GM23338 (cell line): ENCODE measurements at regions not wholly inside any gene's neighbourhood (a gene's known extent, or its start where the extent isn't known, plus 50 kb on each side); places are given as distances from the start of the nearest gene placed in this dataset.

ENCODE experiments used
- ATAC-seq: fragments of 200-7000 bp; cut with Tn5 transposase; 3 replicates; pipeline ENCODE4 v1.9.1; 2020
- DNase-seq: peaks from one replicate; pipeline ENCODE4 v3.0.0-alpha.2; 2015; ENCODE audit warnings: low spot score
- H2AFZ ChIP-seq: fragments of 200-600 bp; sonication (generic); 2 replicates; pipeline ENCODE4 v1.8.0; 2016; ENCODE audit warnings: antibody characterized with exemption, mild to moderate bottlenecking, moderate library complexity
- H3F3A ChIP-seq: fragments of 200-600 bp; sonication (generic); replicated peaks from 2 replicates; pipeline ENCODE4 v1.8.0; 2017; ENCODE audit warnings: antibody characterized with exemption, mixed run types, low read depth
- H3K27ac ChIP-seq: fragments of 200-600 bp; sonication (generic); 2 replicates; pipeline ENCODE4 v1.6.1; 2016; ENCODE audit warnings: low read depth
- H3K27me3 ChIP-seq: fragments of 200-600 bp; sonication (generic); 2 replicates; pipeline ENCODE4 v1.8.0; 2016; ENCODE audit warnings: mild to moderate bottlenecking, mixed run types, moderate library complexity; ENCODE audit not compliant: insufficient read depth
- H3K36me3 ChIP-seq: fragments of 200-600 bp; sonication (generic); 2 replicates; pipeline ENCODE4 v1.8.0; 2016; ENCODE audit warnings: mild to moderate bottlenecking; ENCODE audit not compliant: insufficient read depth
- H3K4me1 ChIP-seq: fragments of 200-600 bp; sonication (generic); 2 replicates; pipeline ENCODE4 v1.8.0; 2016; ENCODE audit warnings: mild to moderate bottlenecking, moderate library complexity; ENCODE audit not compliant: insufficient read depth
- H3K4me2 ChIP-seq: fragments of 200-600 bp; sonication (generic); 2 replicates; pipeline ENCODE4 v1.7.1; 2017; ENCODE audit warnings: mixed run types
- H3K4me3 ChIP-seq: fragments of 200-600 bp; sonication (generic); 2 replicates; pipeline ENCODE4 v1.6.1; 2016; ENCODE audit warnings: mixed run types
- H3K79me2 ChIP-seq: fragments of 200-600 bp; sonication (generic); replicated peaks from 2 replicates; pipeline ENCODE4 v1.8.0; 2017; ENCODE audit warnings: mild to moderate bottlenecking; ENCODE audit not compliant: insufficient read depth
- H3K9me2 ChIP-seq: fragments of 200-600 bp; sonication (generic); 2 replicates; pipeline ENCODE4 v1.8.0; 2017; ENCODE audit not compliant: insufficient read depth
- H4K20me1 ChIP-seq: fragments of 200-600 bp; sonication (generic); replicated peaks from 2 replicates; pipeline ENCODE4 v1.8.0; 2017; ENCODE audit warnings: mild to moderate bottlenecking; ENCODE audit not compliant: insufficient read depth
- H3K27ac Mint-ChIP-seq: 2 replicates; pipeline ENCODE4 v1.8.0; 2020; ENCODE audit warnings: inconsistent platforms, mild to moderate bottlenecking, moderate library complexity, mixed read lengths
- H3K27me3 Mint-ChIP-seq: 3 replicates; pipeline ENCODE4 v1.8.0; 2022; ENCODE audit warnings: low read depth, mild to moderate bottlenecking, moderate library complexity, mixed read lengths, inconsistent platforms; ENCODE audit not compliant: insufficient read depth, poor library complexity
- H3K36me3 Mint-ChIP-seq: 3 replicates; pipeline ENCODE4 v1.8.0; 2021; ENCODE audit warnings: low read depth, mild to moderate bottlenecking, inconsistent platforms, moderate library complexity, mixed read lengths
- H3K4me1 Mint-ChIP-seq: 3 replicates; pipeline ENCODE4 v1.8.0; 2020; ENCODE audit warnings: mild to moderate bottlenecking, inconsistent platforms, mixed read lengths
- H3K4me3 Mint-ChIP-seq: 3 replicates; pipeline ENCODE4 v1.8.0; 2021; ENCODE audit warnings: moderate library complexity, mild to moderate bottlenecking, inconsistent platforms, mixed read lengths
- H3K9me3 Mint-ChIP-seq: 3 replicates; pipeline ENCODE4 v1.8.0; 2020; ENCODE audit warnings: moderate library complexity, mild to moderate bottlenecking, inconsistent platforms, mixed read lengths
- CREB1 ChIP-seq: fragments of 250-450 bp; sonication (Bioruptor Pico); IDR thresholded peaks from 2 replicates; pipeline ENCODE4 v1.5.0; 2020; ENCODE audit warnings: low read depth, mild to moderate bottlenecking, moderate library complexity
- CTCF ChIP-seq, 2 experiments: fragments of 200-600 bp in 1 of 2; sonication (generic) in 1 of 2; conservative IDR thresholded peaks; 2 replicates each; pipeline versions ENCODE4 v1.5.1 to v1.6.1; 2016 to 2017; ENCODE audit warnings: antibody characterized with exemption in 2 of 2, low read depth in 2 of 2, mild to moderate bottlenecking in 2 of 2, moderate library complexity in 1 of 2
- ETS1 ChIP-seq: IDR thresholded peaks from 2 replicates; pipeline ENCODE4 v1.6.1; 2016; ENCODE audit warnings: antibody characterized with exemption
- JUNB ChIP-seq: IDR thresholded peaks from one replicate; pipeline ENCODE4 v1.6.1; 2016; ENCODE audit warnings: antibody characterized with exemption; ENCODE audit not compliant: unreplicated experiment
- NANOG ChIP-seq: IDR thresholded peaks from 2 replicates; pipeline ENCODE4 v1.6.1; 2016; ENCODE audit warnings: antibody characterized with exemption, borderline replicate concordance
- POLR2AphosphoS5 ChIP-seq: IDR thresholded peaks from 2 replicates; pipeline ENCODE4 v1.6.1; 2016; ENCODE audit warnings: antibody characterized with exemption, low read depth
- REST ChIP-seq: IDR thresholded peaks from one replicate; pipeline ENCODE4 v1.6.1; 2018; ENCODE audit warnings: antibody characterized with exemption; ENCODE audit not compliant: unreplicated experiment
- STAT1 ChIP-seq: IDR thresholded peaks from one replicate; pipeline ENCODE4 v1.6.1; 2016; ENCODE audit warnings: antibody characterized with exemption; ENCODE audit not compliant: unreplicated experiment
- ZNF114 ChIP-seq: fragments of 250-450 bp; sonication (Bioruptor Pico); IDR thresholded peaks from 2 replicates; pipeline ENCODE4 v1.5.0; 2020; ENCODE audit warnings: mild to moderate bottlenecking, moderate library complexity
- ZNF331 ChIP-seq: fragments of 250-450 bp; sonication (Bioruptor Pico); IDR thresholded peaks from 2 replicates; pipeline ENCODE4 v1.5.0; 2020; ENCODE audit warnings: low read depth, mild to moderate bottlenecking, moderate library complexity

- no peak for TF ChIP-seq REST
- TF ChIP-seq JUNB = no peak
- TF ChIP-seq CREB1 = no peak
- no peak for TF ChIP-seq ETS1
- no peak for TF ChIP-seq POLR2AphosphoS5
- TF ChIP-seq CTCF (conservative IDR thresholded peaks at IDR 0.05; ENCODE audit: low read depth in 2 of 2) = no peak
- no peak for TF ChIP-seq STAT1
- TF ChIP-seq NANOG = no peak
- TF ChIP-seq ZNF331 = no peak
- TF ChIP-seq ZNF114 (CRISPR knock-in tag) = no peak
These were observed 448.5 kb upstream of the RPS6KA3 start (continued) for GRCh38 chrX:20715176-20715575.

GRCh38 chrX:20712811-20713210, 446.1 kb upstream of the RPS6KA3 start:
- no peaks in the 10 kb centered on the region for H3K4me1 ChIP-seq
- no peak overlapping the region for H3K4me2 ChIP-seq
- ATAC-seq (no peak), DNase-seq (no peak)
- H3K27me3 Mint-ChIP-seq = no peaks in the 10 kb centered on the region
- no peak overlapping the region for H3K4me3 ChIP-seq
- no peak overlapping the region for H3K27ac ChIP-seq
- no peak overlapping the region for H3K27ac Mint-ChIP-seq
- H3F3A ChIP-seq = no peaks in the 10 kb centered on the region
- H3K9me2 ChIP-seq = no peaks in the 10 kb centered on the region
- no peaks in the 10 kb centered on the region for H3K79me2 ChIP-seq
- H3K4me1 Mint-ChIP-seq = peaks cover 4% of the 10 kb centered on the region; the same call in 1 of the 3 replicates
- no peak overlapping the region for H2AFZ ChIP-seq
- H4K20me1 ChIP-seq = no peaks in the 10 kb centered on the region
- peaks cover 13% of the 10 kb centered on the region for H3K36me3 Mint-ChIP-seq
- H3K9me3 Mint-ChIP-seq = peaks cover 11% of the 10 kb centered on the region
- H3K36me3 ChIP-seq = no peaks in the 10 kb centered on the region
- no peak overlapping the region for H3K4me3 Mint-ChIP-seq
- no peaks in the 10 kb centered on the region for H3K27me3 ChIP-seq
- no peak for TF ChIP-seq STAT1
- no peak for TF ChIP-seq JUNB
- TF ChIP-seq NANOG = no peak
- TF ChIP-seq REST = no peak
- no peak for TF ChIP-seq ETS1
